ENCODE measurements at regions not wholly inside any gene's neighbourhood (a gene's known extent, or its start where the extent isn't known, plus 50 kb on each side); places are given as distances from the start of the nearest gene placed in this dataset.

DNA sequence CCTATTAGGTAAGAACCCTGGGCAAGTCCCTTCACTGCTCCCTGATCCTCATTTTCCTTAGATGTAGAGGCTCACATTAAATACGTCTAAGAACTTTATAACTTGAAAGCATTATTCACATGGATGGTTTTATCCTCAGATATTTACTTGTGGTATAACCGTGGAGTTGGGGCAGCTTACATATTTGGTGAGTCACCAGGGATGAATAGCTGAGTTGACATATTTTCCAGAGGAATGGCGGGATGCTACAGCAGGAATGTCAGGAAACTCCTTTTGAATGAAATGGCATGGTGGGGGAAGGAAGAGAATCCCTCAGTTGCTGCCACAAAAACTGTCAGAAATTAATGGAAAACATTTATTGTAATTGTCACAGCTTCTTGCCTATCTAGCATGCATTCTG is 165.3 kb upstream of the RPS6KA3 start:
- TF ChIP-seq POLR2A (IDR thresholded peaks at IDR 0.05; ENCODE audit: low read length) (no peak), GATA1 (IDR thresholded peaks at IDR 0.05; ENCODE audit: low read depth, low read length) (no peak)
